ENCODE measurements at regions not wholly inside any gene's neighbourhood (a gene's known extent, or its start where the extent isn't known, plus 50 kb on each side); places are given as distances from the start of the nearest gene placed in this dataset.
A peak's percentile ranks its signal among the peaks of the same experiment; 100 is the strongest.

DNA sequence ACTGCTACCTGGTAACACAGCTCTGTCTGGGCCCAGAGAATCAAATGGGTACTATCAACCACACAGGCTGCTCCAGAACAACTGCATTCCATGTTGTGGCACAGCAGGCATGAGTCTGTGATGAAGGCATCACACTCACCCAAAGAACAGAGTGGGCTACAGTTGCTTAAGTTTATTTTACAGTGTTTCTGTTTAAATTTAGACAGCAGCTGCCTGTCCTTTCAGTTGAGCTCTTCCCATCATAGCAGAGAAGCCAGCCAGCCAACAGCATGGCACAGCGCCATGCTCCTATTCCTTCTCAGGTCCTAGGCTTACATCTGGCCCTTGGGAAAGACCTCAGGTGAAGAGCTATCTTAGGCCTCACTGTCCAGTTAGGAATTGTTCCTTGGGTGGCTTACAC, 147.0 kb upstream of the FRMD6 start:
- DNase-seq (ENCODE audit: low spot score) (no peak), FAIRE-seq (no peak)

GRCh38 chr14:51507511-51507905, 144.2 kb upstream of the FRMD6 start:
- DNase-seq (ENCODE audit: low spot score): peak; percentile 29
- no peak for FAIRE-seq

DNA sequence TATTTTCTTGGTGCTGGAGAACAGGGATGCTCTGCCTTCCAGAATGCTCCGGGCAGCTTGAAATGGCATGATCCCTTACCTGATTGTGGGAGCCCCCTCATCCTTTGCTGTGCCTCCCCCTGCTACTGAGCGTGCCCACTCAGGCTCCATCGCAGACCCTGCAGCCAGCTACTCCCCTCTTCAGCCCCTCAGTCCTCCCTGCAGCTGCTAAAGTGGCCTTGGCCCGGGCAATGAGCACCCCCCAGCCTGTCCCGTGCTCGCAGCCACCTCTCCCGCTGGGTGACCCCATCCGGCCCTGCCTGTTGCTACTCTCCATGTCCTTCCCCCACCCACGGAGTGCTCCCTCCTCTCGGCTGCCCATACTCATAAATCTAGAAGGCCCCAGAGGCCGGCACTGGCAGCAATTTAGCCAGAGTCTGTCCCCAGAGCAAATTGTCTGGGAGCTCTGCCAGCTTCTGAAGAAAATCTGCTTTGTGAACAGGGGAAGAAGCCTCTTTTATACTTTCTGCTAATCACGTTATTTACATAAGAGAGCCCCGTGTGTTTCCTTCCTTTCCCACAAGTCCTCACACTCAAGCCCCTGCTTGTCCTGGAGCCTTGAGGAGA, 143.7 kb upstream of the FRMD6 start:
- FAIRE-seq (no peak), DNase-seq (ENCODE audit: low spot score) (peak; percentile 65)

DNA sequence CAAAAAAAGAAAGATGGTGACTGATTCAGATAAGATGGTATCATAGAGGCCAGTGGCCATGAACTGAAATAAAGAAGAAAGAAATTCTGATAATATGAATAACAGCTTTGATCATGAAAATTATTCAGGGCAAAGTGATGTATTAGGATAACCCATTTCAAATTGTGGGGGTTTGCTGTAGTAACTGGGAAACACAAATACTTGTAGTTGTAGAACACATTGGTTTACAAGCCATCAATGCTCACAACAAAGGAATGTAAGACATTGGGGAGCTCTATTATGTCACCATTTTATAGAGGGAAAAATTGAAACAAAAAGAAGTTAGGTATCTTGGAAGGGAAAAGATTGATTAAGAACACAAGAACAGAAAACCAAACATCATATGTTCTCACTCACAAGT, 140.4 kb upstream of the FRMD6 start:
- FAIRE-seq (peak; percentile 40), DNase-seq (ENCODE audit: low spot score) (no peak)

- FAIRE-seq (peak; percentile 48), DNase-seq (ENCODE audit: low spot score) (no peak)
These were observed 139.4 kb upstream of the FRMD6 start for GRCh38 chr14:51512316-51512715.

GRCh38 chr14:51513281-51513680, 138.4 kb upstream of the FRMD6 start:
- DNase-seq (ENCODE audit: low spot score) (no peak), FAIRE-seq (no peak)

DNA sequence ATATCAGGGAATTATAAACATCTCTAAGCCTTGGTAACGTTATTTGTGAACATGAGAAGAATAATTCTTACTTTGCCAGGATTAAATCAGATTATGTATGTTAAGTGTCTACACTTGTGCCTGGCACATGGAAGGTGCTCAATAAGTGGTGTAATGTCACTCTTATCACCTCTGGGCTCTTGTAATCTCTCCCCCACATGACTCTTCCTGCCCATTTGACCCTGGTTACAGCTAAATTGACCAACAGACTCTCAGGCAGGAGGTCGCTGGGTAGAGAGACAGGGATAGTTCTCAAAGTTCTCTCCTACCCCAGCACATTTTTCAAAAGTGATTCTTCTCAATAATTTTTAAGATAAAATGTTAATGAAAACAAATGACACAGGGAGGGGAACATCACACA, 137.8 kb upstream of the FRMD6 start:
- FAIRE-seq (no peak), DNase-seq (ENCODE audit: low spot score) (no peak)

GRCh38 chr14:51515611-51516010, 136.1 kb upstream of the FRMD6 start:
- FAIRE-seq (no peak), DNase-seq (ENCODE audit: low spot score) (no peak)

DNA sequence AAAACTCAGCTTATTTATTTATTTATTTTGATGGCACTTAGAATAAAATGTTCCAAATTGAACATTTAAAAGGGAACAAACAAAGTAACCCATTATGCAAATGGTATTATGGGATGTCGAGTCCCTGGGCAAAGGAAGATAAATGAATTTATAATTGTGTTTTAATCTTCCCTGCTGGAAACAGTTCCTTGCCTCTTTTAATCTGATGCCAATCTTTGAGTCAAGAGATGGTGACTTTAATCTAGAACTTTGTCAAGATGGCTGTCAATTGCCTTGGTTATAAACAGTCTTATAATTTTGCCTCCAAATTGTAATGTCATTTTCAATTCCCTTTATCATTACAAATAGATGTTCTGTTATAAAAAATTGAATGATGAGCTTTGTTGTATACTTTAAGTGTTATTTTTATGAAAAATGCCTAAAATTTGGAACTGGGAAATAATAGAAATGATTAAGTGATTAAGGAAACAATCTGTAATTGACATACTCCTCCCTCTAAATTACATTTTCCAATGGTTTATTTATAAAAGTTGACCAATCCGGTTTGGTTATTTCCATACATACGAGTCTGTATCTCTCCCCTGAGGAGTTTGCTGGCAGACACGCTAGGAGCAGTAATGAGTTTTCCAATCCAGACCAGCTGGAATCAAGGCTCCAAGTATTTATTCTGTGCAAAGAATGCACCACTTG, 134.9 kb upstream of the FRMD6 start:
- FAIRE-seq (no peak), DNase-seq (ENCODE audit: low spot score) (no peak)

DNA sequence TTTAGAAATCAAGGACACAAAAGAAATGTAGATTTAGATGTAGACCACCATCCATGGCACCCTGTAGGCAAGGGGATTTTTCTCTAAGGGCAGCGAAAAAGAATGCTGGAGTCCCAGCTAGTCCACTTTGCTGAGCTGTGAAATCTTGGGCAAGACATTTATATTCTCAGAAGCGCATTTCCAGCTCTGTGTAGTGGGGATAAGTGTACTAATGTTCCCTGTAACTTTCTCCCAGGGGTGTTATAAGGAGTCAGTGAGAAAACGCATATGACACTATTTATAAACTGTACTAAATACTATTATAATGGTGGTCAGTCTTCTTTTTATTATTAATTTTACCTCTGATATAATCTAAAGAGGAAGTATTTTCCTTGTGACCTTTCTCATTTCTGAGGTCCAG, 133.4 kb upstream of the FRMD6 start:
- no peak for FAIRE-seq
- DNase-seq (ENCODE audit: low spot score): no peak

DNA sequence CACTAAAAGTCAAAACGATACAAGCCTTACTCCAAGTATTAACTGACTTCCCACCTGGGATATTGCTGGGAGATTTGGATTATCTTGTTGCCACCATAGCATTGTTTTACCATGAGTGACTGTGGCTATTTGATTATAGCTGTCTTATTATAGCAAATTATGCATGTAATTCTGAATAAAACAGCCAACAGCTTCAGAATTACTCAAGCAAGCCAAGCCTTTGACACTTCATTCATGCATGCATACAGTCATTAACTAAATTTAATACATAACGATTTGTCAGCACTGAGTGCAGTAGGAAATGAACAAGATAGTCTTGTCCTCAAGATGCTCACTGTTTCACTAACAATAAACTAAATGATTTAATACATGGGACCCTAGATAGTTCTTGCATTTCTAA, 133.0 kb upstream of the FRMD6 start:
- no peak for FAIRE-seq
- no peak for DNase-seq (ENCODE audit: low spot score)

- FAIRE-seq (no peak), DNase-seq (ENCODE audit: low spot score) (no peak)
These were observed 131.6 kb upstream of the FRMD6 start for GRCh38 chr14:51520087-51520486.

DNA sequence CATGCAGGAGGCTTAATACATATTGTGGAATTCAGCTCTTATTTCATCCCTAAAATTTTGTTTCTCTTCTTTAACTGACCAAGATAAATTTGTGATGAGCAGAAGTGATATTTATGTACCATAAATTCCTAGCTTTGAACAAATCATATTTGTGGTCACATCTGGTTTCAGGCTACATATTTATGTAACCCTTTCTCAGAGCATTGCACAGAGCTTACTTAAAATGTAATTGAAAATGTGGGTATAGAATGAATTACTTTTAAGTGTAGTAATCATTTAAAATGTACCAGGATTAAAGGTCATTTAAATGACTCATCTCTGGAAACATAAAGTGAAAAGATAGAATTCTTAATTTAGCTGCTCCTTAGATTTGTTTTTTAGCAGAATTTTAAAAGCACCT, 129.9 kb upstream of the FRMD6 start:
- DNase-seq (ENCODE audit: low spot score): no peak
- no peak for FAIRE-seq

DNA sequence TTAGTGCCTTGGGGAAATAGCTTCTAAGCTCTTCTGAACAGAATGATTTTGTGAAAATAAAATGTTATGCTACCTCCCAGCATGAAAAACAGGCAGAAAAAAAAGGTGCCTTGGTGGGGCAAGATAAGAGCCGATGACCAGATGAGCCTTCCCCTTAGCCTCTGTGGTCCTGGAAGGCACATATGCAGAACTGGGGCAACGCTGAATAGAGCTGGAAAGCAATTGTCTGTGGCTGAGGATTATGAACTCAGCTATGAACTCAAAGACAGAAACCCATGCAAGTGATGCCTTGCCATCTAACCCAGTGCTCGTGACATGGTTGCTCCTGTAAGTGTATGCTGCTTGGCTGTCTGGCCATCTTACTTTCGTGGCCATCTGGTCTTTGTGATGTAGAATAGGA, 128.5 kb upstream of the FRMD6 start:
- no peak for DNase-seq (ENCODE audit: low spot score)
- FAIRE-seq: peak; percentile 76

DNA sequence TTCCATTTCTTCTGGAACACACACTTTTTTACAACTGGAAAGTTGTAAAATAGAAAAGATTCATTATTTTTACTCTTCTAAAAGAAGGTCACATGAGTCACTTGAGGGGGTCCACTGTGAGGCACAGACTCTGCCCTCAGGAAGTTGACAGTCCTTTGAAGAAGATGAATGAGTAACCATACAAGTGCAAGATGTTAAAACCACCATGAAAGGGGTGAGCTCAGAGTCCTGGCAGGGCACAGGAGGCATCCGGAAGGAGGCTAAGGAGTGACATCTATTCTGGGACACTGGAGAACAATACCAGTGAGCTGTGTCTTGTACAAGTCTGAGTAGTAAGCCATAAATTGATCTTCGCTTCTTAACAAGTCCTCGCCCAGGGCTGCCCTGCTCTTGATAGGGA, 126.0 kb upstream of the FRMD6 start:
- FAIRE-seq: peak; percentile 23
- DNase-seq (ENCODE audit: low spot score): no peak

DNA sequence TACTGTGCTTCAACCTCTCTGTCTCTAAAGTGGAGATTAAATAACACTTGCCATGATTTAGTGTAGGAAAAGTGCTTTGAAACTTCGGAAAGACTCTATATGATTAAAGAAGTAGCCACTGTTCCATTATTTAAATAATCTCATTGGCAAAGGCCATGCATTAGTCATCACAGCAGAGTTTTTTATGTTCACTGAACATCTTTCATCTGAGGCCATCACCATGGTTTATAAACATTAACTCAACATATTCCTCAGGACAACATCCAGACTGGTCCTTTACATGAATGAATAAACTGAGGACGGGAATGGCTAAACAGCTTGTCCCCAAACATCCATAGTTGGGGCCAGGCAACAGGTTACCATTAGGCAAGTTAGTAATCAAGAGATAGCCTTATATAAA, 124.6 kb upstream of the FRMD6 start:
- no peak for DNase-seq (ENCODE audit: low spot score)
- FAIRE-seq: peak; percentile 32

DNA sequence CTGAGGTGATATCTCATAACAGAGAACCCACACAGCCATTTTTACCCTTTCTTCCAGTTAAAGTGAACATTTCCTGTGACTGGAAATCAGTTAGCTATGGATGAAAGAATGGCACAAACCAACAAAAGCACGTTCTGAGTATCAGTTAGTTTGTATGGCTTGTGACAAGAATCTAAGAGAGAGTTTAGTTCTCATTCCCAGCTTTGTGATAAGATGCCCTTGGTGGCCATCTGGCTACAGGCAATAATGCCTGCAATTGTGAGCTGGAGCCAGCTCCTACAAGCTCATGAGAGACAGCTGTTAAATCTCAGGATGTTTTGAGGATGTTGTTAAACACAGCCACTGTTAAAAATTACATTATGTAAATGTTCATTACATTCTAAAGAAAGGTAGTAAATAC, 122.0 kb upstream of the FRMD6 start:
- FAIRE-seq (no peak), DNase-seq (ENCODE audit: low spot score) (no peak)

GRCh38 chr14:51533160-51533559, 118.5 kb upstream of the FRMD6 start:
- DNase-seq (ENCODE audit: low spot score) (no peak), FAIRE-seq (no peak)

- FAIRE-seq (peak; percentile 48), DNase-seq (ENCODE audit: low spot score) (no peak)
These were observed 117.7 kb upstream of the FRMD6 start for GRCh38 chr14:51533872-51534553.

- DNase-seq (ENCODE audit: low spot score): peak; percentile 56
- peak; percentile 91 for FAIRE-seq
These were observed 117.1 kb upstream of the FRMD6 start for GRCh38 chr14:51534610-51535011.

DNA sequence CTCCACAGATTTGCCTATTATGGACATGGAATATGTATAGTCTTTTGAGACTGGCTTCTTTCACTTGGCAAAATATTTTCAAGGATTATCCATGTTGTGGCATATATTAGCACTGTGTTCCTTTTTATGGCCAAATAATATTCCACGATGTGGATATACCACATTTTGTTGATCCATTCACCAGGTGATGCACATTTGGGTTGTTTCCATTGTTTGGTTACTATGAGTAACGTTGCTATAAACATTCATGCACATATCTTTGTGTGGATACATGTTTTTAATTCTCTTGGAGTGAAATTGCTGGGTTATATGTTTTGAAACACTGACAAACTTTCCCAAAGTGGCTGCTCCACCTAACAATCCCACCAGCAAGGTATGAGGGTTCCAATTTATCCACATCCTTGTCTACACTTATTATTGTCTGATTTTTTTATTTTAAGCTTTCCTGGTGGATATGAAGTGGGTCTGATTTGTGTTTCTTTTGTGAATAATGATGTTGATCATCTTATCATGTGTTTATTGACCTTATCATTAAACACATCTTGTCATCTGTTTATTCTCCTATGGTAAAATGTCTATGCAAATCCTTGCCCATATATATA, 116.2 kb upstream of the FRMD6 start:
- no peak for FAIRE-seq
- no peak for DNase-seq (ENCODE audit: low spot score)

GRCh38 chr14:51538973-51539372, 112.7 kb upstream of the FRMD6 start:
- FAIRE-seq (no peak), DNase-seq (ENCODE audit: low spot score) (no peak)

Data from urothelium cell line (cell line).